ENCODE measurements at regions not wholly inside any gene's neighbourhood (a gene's known extent, or its start where the extent isn't known, plus 50 kb on each side); places are given as distances from the start of the nearest gene placed in this dataset.
A peak's percentile ranks its signal among the peaks of the same experiment; 100 is the strongest.

DNA sequence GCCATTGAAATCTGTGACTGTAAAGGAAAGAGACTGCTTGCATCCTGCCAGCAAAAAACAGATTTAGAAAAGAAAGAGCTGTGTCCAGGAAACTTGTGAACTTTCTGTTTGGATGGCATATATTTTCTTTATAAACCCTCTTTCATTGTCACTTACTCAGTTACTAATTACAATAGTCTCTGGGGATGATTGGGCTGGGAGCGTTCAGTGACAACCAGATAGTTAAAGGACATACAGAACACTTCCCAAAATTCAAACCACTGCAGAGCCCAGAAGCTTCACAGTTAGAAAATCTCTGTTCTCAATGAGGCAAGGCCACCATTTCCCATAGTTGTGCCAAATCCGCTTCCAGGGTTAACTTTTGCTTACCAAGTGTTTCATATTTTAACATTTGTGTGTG lies 98.6 kb upstream of the TAB2 start:
- DNase-seq = no peak

DNA sequence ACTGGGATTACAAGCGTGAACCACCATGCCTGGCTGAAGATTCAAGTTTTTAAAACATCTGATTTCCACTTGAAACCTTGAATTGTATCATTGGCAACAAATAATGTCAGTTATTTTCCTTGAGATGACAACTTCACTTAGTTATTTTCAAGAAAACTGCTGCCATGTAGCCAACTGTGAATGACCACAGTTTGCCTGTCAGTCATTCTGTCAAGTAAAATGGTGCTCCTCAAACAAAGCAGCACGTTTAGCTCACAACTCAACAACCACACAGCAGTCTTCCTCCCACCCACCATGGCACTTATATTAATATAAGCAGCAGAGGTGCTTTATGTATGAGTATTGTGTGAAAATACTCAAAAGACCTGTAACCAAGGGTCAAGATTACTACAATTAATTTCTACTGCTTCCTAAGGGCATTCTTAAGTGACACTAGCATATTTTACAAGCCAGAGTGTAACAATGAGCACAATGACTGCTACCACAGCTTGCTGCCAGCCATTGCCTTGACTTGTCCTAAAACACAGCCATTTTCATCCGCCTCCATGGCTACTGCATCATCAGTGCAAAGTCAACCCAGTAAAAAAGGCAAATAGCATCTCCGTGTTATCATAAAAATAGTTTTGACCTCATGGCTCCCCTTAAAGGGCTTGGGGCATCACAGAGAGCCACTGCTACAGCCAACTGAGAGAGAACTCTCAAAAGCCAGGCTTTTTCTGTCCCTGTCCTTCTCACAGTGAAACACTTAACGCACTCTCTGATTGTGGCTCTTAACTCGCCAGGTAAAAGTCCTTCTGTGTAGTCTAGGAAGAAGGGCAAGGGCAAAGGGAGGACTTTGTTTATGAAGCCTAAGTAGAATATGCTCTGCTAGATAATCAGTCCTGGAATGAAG lies 96.4 kb upstream of the TAB2 start:
- no peak for DNase-seq

DNA sequence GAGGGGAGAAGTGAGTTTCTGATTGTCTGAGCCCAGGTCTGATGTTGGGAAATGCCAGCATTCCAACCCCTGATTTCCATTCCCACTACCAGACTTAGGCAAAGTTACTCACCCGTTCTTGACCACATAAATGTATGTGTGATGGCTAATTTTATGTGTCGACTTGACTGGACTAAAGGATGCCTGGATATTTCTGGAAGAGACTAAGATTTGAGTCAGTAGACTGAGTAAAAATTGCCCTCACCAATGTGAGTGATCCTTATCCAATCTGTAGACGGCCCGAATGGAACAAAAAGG lies 95.8 kb upstream of the TAB2 start:
- no peak for DNase-seq

DNA sequence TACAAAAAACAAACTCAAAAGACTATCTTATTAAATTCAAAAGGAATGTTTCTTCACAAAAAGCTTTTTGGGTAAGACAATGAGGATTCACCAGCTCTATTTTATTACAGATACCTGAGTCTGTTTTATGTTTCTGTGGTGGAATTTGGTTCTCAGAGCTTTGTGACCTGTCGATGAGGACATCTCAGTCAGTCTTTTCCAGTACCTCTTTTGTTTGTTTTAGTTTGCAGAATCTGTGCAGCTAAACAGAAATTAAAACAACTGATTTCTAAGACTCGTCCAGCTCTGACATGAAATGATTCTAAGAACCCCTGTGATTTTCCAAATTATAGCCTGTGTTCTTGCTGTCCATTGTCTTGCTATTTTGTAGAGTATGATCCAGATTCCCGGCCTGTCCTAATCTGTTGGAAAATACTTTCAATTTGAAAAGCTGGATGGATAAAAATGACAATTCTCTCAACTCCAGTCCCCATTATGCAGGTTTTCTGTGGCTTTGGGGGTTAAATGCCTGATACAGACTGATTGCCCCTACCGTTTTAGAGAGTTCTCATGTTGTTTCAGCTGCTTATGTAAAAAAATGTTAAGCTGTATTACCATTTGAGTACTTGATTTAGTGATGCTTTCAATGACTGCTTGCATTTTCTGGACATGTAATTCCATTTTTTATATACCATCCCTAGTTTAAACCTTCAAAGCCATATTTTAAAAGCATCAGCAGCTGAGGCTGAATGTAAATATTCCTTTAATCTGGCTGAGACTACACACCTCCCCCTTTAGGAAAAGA lies 94.2 kb upstream of the TAB2 start:
- no peak for DNase-seq

DNA sequence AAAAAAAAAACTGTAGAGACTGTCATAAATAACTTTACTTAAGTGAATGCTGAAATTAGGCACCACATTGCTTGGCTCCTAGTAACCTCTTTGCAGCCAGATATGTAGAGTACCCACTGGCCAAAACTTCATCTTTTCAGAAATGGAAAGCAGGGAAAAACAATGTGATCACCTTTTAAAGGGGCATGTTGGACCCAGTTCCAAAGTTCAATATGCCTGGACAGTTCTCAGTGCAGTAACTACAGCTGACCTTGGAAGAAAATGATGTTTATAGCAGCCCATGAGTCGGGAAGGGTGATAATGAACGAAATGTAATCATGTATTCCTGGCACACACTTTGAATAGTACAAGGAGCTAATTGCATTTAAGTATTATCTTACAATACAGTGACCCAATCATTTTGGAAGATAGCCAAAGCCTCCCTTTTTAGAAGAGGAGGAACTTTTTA lies 93.6 kb upstream of the TAB2 start:
- no peak for DNase-seq

DNA sequence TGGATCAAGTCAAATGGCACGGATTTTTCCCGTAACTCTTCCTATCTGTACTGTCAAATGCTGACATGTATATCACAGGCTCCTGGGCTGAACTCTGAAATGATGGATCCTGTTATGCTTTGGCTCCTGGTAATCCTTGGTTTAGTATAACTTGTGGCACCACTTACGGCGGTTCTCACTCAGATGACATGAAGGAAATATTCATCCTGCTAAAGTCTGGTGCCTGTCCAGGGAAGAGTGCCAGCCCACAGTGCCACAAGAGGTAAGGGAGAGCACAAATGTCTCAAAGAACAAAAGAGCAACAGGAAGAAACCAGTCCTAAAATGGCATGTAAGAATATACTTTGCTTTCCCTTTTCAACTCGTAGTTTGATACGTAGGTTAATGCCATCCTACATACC lies 93.1 kb upstream of the TAB2 start:
- DNase-seq = no peak

DNA sequence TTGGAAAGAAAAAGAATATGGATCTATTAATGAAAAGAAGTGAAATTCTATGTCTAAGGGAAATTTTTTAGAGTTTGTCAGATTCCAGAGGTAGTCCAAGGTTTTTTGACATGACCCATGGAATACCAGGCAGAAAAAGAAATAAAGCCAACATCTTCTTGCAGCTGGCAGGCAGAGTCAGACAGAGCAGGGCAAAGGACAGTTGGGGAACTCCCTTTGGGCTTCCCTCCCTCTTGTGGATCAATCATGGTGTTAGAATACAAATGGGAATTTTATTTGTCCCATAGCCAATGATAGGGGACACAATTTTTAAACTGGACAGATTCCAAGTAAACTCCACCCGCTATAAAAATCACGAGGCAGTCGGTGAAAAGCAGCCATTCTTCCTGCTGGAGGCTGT lies 92.1 kb upstream of the TAB2 start:
- no peak for DNase-seq

DNA sequence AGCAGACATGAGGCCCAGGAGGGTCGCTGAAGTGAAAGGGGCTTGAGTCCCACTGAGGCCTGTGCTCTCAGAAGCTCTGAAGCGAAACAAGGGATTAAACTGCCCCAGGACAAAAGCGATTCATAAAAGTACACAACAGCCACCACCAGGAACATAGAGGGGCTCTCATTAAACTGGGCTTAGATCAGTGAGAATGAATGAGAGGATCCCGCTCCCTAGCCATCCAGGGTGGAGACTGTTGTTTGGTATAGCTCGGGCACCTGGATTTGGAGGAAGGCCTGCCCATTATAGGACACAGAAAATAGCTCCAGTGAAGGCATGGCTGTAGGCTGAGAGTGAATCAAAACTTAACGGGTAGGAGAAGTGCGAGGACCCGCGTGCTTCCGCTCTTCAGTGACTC lies 91.6 kb upstream of the TAB2 start:
- DNase-seq = no peak

DNA sequence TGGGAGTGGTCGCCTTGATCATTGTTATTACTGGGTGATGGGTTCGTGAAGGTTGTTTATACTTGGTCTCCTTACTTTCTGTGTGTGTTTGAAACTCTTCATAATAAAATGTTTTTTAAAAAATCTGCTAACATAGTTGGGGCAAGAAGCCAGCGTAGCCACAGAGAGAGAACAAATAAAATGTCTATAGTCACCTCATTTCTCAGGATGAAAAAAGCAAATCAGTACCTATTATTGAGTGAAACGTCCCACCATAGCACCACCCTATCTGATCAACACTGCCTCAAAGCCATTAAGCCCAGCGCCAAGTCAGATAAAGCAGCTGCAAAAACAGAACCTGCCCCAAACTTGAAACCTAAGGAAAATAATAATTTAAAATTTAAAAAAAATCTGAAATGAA lies 89.7 kb upstream of the TAB2 start:
- no peak for DNase-seq

DNA sequence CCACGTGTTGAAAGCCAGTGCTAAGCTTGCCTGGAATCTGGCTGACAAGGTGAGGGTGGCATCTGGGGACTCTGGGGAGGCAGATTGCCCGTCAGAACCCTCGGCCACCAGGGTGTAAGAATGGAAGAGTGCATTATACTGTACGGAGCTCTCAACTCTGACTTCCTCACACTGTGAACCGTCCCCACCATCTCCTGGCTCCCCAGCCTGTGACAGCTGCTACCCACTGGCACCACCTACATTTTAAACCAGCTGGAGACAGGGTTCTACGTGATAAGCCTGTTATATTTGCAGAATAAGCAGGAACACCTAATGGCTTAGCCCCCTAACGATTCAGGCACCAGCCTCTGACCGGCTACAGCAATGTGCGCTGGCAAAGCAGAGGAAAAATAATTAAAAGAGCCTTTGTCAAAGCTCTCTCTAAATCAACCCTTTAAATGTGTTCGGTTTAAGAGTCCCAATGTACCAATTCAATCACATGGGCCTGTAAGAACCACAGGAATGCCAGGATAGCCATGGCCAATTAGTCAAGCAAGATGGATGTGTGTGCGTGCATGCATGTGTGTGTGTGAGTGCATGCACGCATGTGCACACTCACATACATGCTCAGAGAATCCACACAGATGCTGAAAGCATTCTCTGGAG lies 89.1 kb upstream of the TAB2 start:
- DNase-seq = no peak

DNA sequence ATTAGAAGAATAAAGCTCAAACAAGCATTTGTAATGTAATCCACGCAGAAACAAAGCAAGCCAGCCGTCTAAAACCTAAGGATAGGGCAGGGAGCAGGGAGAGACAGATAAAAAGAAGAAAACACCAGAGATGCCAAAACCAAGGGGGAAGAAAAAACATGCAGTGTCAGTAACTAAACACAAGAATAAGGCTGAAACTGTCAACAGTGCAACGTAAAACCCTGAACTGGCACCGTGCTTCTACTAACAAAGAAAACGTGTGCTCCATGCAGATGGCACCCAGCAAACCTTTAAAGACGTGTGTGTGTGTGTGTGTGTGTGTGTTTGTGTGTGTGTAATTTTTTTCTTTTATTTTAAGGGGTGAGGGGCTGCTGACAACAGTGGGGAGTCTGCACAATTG lies 88.4 kb upstream of the TAB2 start:
- DNase-seq = no peak

DNA sequence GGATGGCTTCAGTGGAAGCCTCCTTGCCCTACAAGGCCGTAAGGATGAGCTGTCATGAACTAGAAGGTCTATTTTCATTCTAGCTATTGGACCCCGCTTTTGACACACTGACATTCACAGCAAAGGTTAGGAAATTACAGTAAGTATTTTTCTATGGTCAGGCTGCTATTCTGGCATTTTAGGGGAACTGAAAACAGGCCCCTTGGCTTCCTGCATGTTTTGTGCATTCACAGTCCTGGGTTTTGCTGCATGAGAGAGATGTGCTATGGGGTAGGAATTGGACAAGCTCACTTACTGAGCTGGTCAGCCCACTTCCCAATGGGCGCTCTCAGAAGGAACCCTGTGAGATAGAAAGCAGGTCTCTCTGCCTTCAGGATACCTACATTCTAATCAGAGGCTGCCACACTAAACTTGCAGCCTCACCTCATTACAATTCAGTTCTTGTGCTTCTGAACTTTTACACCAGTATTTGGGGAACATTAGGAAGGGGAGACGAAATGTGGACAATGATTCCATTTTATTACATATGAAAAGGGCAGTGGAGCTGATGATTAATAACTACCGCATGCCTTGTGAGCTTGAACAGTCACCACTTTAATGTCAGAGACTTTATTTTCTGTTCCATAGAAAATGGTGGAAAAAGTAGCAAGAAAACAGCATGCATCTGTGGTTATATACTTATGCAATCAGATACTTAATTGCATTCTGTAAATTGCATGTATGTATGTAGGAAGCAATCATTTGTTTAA lies 86.6 kb upstream of the TAB2 start:
- no peak for DNase-seq

DNA sequence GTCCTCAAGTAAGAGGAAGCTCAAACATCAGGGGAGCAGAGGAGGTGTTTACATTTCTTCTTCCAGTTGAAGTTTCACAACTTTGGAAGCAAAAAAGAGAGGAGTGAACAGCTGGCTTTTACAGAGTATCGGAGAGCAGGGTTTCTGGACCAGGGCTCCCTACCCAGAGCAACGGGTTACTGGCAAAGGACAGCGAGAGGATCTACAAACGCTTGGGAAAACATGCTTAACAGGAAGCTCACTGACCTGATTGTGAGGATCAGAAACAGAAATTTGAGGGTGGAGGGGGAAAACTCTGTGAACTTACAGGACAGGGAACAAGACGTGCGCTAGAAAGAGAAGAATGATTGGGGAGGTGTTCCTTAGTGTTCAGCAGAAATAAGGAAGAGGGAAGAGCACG lies 85.7 kb upstream of the TAB2 start:
- DNase-seq = no peak

DNA sequence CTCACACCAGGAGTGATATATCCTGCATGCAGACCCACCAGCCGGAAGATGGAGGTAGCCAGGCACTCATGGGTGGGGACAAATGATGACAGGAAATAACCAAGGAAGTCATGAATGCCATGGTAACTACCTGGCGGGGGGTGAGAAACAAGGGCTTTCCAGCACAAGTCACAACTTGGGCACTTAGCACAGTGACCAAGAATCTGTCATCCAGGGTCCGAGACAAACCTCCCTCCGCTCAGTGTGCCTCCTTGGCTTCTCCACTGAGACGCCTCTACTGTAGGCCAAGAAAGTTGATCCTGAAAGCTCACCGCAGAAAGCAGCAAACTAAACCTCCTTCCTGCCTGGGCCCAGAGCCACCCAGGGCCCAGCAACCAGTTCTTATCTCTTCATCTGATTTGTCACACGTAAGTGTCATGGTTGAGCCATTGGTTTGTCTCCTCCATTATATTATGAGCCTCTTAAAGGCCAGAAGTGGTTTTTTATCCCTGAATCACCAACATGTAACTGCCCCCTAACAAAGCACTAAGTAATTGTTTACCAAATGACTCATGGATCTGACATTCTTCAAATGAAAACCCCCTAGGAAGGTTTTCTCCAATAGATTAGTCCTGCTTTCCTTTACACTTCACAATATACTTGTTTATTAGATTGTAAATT lies 84.3 kb upstream of the TAB2 start:
- peak; percentile 49 for DNase-seq

DNA sequence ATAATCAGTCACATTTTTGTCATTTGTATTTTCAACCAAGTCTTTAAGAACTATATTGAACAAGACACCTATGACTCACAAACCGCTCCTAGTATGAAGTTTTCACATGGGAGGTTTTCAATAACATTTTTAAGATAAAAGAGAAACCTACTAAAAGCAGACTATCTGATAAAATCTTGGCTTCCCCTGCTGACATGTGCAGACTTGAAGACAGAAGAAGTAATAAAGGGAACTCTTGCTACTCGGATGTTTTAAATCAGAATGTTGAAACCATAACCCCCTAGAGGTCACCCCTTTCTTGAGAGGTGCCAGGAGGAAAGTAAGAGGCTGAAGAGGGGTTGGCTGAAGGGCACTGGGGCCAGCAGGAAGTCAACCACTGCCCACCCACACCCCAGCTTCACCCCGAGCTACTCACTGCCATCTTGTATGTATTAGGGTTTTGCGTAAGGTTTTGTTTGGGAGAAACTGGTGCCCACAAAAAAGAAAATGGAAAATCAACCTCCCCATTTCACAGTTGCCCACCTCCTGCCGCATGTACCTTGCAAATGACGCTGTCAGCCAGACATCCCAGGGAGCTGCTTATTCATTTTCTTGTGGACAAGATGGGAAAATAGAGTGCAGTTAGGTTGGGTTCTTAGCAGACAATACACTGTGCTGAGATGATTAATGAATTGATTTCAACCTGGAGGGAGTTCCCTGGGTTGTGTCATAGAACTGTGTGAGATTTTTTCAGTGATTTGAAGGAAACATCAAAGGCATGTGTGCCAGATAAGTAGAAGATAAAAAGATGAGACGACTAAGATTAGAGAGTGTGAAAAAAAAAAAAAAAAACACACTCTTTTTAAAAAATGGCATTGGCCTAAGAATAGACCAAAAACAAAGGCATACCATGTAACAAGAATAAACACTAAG lies 83.2 kb upstream of the TAB2 start:
- peak; percentile 64 for DNase-seq

DNA sequence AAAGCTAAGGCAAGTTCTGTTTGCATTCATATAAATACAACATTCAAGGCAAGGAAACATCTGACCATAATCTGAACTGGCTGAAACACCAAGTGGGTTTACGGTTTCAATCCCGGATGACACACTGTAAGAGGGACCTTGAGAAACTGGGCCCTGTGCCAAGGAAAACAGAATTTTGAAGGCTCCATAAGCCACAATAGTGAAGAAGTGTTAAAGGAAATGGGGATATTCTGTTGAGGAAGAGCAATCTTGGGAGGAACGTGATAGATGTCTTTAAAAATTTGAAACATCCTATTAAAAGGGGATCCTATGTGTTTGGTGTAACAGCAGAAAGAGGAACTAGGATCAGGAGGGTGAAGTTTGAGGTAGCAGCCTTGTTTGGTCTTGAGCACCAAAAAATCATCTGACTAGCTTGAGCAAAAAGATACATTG lies 82.4 kb upstream of the TAB2 start:
- DNase-seq = no peak

DNA sequence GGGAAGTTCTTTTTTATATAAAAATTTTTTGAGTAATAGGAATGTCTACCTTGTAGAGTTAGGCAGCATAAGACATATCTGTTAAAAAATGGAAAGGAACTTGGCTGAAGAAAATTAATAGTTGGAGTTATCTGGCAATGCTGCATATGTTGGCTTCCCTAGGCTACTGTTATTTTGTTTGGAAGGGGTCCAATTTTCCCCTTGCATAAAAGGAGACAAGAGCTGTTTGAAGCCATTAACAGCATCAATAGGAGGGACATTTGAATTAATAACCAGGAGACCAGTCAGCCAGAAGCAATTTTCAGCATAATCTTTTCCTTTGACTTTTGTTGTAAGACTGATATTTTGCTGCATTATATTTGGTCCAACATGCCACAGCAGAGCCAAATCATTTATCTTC lies 80.9 kb upstream of the TAB2 start:
- DNase-seq = no peak

DNA sequence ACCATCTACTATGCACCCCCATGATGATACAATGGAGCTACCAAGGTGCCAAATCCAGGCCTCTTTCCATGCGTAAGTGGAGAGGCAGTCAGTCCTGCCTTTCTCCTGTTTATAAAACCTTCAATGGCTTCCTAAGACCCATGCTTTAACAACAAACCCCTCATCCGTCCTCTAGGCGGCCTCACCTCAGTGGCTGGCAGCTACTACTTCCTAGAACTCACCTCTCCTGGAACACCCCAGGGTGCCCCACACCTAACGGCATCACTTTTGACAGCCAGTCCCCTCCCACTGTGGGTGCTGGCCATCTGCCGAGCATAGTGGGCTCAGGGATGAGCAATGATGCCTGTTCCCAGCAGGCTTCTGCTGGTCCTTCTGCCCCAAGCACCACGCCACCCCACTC lies 80.0 kb upstream of the TAB2 start:
- no peak for DNase-seq

DNA sequence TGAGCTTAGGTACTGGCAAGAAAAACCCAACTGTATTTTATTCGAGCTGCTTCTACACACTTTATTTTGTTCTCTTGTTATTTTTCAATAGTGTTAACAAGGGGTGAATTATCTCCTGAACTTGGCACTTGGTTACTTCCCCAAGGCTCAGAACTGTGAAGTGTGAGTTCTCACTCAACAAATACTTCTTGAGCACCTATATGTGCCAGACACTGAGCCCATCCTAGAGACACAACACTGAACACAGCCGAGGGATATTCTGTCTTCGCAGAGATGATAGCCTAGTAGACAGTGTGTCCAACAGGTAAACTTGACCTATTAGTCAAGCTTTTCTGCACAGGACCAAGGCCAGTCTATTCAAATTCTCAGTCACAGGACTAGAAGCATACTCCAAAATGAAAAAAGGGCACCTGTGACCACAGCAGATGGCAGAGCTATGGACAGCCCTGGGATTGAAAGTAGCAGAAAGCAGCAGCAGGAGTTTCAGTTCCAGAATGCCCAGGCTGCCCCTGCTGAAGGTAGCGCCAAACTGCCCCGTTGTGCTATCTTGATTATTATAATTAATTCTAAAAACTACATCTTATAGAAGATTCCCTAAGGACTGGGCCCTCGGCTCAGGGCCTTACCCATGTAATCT lies 77.8 kb upstream of the TAB2 start:
- no peak for DNase-seq

DNA sequence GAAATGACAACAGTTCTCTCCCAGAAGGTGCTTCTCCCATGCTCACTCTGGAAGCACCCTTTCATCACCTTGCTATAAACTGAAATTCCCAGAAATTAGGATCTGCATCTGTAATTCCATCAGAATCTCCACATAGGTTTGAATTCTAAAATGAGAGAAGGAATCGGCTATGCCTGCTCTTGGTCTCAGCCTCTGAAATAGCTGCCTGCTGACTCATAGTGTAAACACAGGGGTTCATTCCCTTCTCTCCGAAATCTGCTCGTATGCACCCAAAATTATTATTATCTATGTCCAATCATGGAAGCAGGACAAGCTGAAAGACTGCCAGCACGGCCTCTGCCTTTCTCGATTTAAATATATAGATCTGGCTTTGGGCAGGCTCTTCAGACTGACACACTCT lies 74.6 kb upstream of the TAB2 start:
- no peak for DNase-seq

DNA sequence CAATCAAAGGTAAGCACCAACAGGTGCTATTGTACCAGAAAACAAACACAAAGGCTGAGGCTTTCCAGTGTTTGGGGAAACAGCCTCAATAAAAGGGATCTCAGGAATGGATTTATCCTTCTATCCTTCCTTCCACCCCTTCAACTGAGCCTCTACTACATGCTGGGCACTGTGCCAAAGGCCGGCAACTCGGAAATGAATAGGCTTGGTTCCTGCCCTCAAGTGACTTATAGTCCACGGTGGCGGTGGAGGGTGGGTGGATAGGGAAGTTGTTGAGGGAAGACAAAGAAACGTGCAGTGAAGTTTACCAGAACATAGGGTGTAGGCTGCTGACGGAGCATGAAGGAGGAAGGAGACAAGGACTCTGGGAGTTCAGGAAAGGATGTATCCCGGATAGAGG lies 73.4 kb upstream of the TAB2 start:
- DNase-seq = no peak
